HG03558 (cell line): ENCODE measurements at regions not wholly inside any gene's neighbourhood (a gene's known extent, or its start where the extent isn't known, plus 50 kb on each side); places are given as distances from the start of the nearest gene placed in this dataset.
"Not testable (repeated sequence)": the region's sequence is repeated elsewhere in the genome, so short reads cannot be mapped to it uniquely, and the experiment has no call there.

Experiments used
- ATAC-seq: cut with Tn5 transposase; IDR thresholded peaks from one replicate; pipeline ENCODE4 v1.9.1; 2021; ENCODE audit warnings: moderate number of reproducible peaks; ENCODE audit not compliant: unreplicated experiment; ENCODE audit errors: extremely low read depth

GRCh38 chr6:78629154-78629721, 238.1 kb upstream of the IRAK1BP1 start:
- no peak for ATAC-seq

GRCh38 chr6:78629836-78630235, 237.5 kb upstream of the IRAK1BP1 start:
- ATAC-seq: no peak

DNA sequence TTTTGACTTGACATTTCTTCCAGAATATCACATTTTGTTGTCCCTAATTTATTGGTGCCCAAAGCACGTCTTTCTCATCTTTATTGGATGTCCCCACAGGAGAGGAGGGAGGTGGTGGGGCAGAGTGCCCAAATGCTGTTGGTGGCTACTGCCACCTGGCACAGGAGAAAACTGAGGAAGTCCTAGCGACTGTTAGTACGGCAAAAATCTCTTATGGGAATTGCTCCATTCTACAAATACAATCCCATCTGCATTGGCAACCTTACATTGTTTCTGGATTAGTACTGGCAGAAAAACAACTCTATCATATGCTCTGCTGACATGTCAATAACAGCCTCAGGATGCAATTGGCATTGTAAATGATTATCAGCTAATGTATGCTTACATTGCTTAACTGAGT, 235.4 kb upstream of the IRAK1BP1 start:
- ATAC-seq: no peak

- no peak for ATAC-seq
Observed at GRCh38 chr6:78639111-78640110, 227.9 kb upstream of the IRAK1BP1 start.

DNA sequence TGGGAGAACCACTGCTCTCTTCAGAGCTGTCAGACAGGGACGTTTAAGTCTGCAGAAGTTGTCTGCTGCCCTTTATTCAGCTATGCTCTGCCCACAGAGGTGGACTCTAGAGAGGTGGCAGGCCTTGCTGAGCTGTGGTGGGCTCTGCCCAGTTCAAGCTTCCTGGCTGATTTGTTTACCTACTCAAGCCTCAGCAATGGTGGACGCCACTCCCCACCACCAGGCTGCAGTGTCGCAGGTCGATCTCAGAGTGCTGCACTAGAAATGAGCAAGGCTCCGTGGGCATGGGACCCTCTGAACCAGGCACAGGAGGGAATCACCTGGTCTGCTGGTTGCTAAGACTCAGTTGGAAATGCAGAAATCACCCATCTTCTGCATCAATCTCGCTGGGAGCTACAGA, 223.4 kb upstream of the IRAK1BP1 start:
- not testable (repeated sequence) for ATAC-seq

- ATAC-seq: not testable (repeated sequence)
Observed at GRCh38 chr6:78646542-78647415, 220.6 kb upstream of the IRAK1BP1 start.

GRCh38 chr6:78665819-78666218, 201.5 kb upstream of the IRAK1BP1 start:
- ATAC-seq: not testable (repeated sequence)

DNA sequence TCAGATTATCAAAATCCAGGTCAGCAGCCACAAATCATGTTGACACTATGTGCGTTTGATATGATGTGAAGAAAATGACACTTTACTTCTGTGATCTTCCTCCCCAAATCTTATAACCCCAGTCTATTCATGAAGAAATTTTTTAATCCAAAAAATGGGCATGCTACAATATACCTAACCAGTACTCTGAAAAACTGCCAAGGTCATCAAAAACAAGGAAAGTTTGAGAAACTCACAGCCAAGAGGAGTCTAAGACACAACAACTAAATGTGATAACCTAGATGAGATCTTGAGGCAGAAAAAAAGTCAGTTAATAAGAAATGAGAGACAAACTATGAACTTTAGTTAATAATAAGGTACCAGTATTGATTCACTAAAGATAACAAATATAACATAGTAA, 200.6 kb upstream of the IRAK1BP1 start:
- ATAC-seq: no peak

DNA sequence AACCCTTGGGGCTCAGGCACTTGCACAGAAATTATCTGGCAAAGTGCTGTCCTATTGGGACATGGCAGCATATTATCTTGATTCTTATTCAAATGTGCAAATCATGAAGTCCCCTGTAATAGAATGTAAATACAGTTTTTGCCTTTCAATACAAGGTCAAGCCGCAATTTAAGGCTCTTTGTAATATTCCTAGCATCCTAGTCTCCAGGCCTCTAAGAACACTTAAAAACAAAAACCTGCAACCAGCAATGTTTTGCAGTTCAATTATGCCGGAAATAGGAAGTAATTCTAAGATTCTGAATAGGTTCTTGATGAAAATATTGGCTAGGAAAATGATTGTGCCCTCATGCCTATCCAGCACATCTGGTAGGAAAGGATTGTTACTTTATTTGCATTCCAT, 197.2 kb upstream of the IRAK1BP1 start:
- ATAC-seq: no peak

GRCh38 chr6:78670802-78671201, 196.5 kb upstream of the IRAK1BP1 start:
- no peak for ATAC-seq

DNA sequence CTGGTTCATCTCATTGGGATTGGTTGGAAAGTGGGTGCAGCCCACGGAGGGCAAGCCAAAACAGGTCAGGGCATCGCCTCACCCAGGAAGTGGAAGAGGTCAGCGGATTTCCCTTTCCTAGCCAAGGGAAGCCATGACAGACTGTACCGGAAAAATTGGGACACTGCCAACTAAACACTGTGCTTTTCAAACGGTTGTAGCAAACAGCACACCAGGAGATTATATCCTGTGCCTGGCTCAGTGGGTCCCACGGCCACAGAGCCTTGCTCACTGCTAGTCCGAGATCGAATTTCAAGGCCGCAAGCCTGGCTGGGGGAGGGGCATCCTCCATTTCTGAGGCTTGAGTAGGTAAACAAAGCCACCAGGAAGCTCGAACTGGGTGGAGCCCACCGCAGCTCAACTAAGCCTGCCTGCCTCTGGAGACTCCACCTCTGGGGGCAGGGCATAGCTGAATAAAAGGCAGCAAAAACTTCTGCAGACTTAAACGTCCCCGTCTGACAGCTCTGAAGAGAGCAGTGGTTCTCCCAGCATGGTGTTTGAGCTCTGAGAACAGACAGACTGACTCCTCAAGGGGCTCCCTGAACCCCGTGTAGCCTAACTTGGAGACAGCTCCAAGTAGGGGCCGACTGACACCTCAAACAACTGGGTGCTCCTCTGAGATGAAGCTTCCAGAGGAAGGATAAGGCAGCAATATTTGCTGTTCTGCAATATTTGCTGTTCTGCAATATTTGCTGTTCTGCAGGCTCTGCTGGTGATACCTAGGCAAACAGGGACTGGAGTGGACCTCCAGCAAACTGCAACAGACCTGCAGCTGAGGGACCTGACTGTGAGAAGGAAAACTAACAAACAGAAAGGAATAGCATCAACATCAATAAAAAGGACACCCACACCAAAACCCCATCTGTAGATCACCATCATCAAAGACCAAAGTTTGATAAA, 191.0 kb upstream of the IRAK1BP1 start:
- not testable (repeated sequence) for ATAC-seq

DNA sequence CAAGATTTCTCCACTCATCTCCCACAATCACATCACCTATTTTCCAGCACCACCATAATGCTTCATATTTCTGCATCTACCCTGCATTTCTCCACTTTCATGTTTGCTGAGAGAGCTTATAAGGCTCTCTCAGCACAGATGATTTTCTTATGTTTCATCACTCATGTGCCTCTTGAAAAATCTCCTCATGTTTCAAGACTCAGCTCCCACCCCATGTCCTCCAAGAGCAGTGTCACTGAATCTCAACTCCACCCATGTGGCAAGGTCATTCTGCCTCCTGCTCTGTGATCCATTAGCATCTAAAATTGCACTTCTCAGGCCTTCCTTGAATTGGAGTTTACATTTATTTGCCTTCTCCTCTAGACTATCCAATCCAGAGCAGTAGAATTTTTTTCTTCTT, 178.7 kb upstream of the IRAK1BP1 start:
- no peak for ATAC-seq

DNA sequence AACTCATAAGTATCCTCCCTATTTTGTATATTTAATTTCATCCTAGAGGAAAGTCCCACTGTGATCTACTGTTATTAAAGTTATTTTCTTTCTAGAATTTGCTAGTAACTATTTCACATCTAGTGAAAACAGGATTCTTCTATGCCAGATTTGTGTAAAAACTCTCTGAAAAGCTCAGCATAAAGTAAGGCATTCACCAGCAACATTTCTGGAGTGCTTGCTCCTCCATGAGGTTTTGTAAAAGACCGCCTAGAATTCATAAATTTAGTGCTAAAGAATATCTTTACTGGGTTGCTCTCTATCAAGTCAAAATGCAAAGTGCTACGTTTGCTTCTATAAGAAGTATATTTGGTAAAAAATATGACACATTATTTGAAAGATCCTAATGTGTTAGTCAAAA, 173.5 kb upstream of the IRAK1BP1 start:
- no peak for ATAC-seq

- not testable (repeated sequence) for ATAC-seq
Observed at GRCh38 chr6:78694628-78695027, 172.7 kb upstream of the IRAK1BP1 start.

DNA sequence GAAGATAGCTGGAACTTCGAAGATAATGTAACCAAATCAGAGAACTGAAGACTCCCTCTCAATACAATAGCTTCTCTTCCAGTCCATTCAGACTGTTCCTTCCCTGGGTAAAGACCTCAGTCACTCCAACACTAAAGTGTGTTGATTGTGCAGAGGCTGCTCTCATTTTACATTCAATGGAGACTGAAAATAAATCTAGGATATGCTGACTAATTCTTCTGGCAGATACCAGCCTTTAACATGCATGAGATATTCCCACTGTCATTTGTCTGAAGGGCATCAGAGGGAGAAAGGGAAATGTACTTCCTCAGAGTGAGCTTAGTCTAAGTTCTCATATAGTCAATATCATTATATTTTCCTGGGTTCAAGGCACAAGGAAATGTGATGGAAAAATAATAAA, 166.4 kb upstream of the IRAK1BP1 start:
- ATAC-seq: no peak

GRCh38 chr6:78701407-78701806, 165.9 kb upstream of the IRAK1BP1 start:
- no peak for ATAC-seq

DNA sequence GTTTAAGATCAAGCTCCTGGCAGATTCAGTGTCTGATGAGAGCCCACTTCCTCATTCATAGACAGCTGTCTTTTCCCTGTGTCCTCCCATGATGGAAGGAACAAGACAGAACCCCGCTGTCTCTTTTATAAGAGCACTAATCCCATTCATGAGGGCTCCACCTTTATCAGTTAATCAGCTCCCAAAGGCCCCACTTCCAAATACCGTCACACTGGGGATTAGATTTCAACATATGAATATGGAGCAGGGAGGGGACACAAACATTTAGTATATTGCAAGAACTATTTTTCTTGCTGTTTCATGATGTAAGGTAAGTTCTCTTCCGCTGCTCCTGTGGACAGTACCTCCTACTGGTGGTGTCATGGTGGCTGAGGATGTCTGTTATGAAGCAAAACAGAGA, 158.3 kb upstream of the IRAK1BP1 start:
- no peak for ATAC-seq

DNA sequence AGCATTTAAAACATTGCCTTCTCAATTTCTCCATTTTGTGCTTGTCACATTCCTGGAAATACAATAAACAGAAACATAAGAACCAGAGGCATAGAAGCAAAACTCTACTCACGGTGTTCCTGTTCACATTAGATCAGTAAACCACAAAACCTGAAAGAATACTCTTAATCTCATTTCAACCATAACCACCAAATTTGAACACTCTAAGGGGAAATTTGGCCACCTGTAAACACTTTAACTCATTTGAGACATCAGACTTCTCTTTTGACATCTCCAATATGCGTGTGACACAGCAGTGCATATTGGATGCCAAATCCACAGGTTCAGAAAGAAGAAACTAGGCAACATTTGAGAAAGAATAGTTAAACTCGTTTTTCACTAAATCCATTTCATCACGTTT, 153.8 kb upstream of the IRAK1BP1 start:
- no peak for ATAC-seq

DNA sequence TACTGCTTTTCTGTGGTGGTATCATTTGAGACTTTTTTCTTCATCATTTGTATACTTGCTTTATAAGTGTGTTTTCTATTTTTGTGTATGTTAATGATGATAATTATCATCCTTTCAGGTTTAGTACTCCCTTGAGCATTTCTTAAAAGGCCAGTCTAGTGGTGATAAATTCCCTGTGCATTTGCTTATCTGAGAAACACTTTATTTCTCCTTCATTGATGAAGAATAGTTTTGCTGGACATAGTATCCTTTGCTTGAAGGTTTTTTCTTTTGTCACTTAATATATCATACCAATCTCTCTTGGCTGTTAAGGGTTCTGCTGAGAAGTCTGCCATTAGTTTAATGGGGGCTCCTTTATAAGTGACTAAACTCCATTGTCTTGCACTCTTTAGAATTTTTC, 123.2 kb upstream of the IRAK1BP1 start:
- ATAC-seq: no peak

DNA sequence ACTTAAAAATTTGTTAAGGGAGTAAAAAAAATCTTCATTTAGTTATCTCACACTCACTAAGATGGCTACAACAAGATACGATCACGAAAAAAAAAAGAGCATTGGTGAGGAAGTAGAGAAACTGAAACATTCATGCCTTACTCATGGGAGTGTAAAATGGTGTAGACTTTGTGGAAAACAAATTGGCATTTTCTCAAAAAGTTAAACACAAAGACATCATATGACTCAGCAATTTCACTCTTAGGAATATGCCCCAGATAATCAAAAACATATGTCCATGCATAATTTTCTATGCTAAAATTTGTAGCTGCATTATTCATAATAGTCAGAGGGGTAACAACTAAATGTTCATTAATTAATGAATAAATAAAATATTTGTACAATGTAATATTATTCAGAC, 120.9 kb upstream of the IRAK1BP1 start:
- ATAC-seq: no peak
